AG09309 (cell line): ENCODE measurements at regions not wholly inside any gene's neighbourhood (a gene's known extent, or its start where the extent isn't known, plus 50 kb on each side); places are given as distances from the start of the nearest gene placed in this dataset.

Experiments used
- DNase-seq: peaks from one replicate; pipeline ENCODE4 v3.0.0-alpha.2; 2010; ENCODE audit warnings: low read depth
- H3K4me3 ChIP-seq: 2 replicates; pipeline ENCODE4 v1.5.1; 2011; ENCODE audit warnings: mild to moderate bottlenecking, low read depth, low read length, moderate library complexity; ENCODE audit not compliant: control insufficient read depth
- CTCF ChIP-seq: IDR thresholded peaks from 2 replicates; pipeline ENCODE4 v1.5.1; 2011; ENCODE audit warnings: mild to moderate bottlenecking, low read depth, low read length, inconsistent platforms; ENCODE audit not compliant: insufficient read depth, control insufficient read depth; ENCODE audit errors: missing control alignments

DNA sequence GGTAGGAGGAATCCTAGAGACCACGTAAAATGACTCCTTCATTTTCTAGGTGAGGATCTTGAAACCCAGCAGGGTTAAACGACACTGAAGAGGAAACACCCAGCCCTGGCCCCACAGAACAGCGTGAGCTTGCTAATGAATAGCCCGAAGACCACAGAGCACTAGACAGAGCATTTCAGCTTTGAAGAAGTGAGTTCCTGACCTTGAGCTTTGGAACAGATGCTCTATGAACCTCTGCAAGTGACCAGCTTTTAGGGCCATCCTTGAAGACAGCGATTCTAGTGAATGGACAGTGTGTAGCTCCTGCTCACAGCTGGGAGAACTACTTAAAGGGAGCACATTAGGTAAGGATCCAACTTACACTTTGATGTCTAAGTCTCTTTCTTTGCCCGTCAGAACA is 74.0 kb upstream of the FRMD1 start:
- H3K4me3 ChIP-seq = no peak overlapping the region
- no peak for TF ChIP-seq CTCF
- DNase-seq = no peak

DNA sequence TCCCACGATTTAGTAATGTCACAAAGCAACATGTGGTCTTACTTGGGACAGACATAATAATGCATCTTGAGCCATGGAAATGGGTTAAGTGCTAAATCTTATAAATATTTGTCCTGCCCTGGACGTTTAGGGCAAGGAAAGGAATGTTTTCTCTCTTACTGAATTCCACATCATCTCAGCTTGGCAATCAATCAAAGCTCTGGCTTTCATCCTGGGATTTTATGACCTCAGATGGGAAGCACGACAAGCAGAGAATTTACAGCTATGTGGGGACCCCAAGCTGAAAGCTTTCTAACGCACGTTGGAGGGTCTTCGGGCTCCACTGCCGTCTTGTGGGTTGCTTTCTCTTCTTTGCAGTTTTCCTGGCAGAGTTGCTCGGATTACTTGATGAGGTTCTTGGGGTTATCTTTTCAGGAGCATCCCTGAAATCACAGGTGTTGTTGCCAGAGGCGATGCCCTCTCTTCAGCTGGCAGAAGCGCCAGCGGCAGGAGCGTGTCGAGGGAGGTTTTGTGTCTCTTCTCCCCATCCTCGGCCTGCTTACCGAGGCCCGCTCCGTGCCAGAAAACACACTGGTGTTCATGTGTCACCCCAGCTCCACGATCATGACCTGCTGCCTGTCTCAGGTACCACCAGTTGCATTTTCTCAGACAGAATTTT is 73.4 kb upstream of the FRMD1 start:
- TF ChIP-seq CTCF = no peak
- no peak overlapping the region for H3K4me3 ChIP-seq
- DNase-seq = no peak

DNA sequence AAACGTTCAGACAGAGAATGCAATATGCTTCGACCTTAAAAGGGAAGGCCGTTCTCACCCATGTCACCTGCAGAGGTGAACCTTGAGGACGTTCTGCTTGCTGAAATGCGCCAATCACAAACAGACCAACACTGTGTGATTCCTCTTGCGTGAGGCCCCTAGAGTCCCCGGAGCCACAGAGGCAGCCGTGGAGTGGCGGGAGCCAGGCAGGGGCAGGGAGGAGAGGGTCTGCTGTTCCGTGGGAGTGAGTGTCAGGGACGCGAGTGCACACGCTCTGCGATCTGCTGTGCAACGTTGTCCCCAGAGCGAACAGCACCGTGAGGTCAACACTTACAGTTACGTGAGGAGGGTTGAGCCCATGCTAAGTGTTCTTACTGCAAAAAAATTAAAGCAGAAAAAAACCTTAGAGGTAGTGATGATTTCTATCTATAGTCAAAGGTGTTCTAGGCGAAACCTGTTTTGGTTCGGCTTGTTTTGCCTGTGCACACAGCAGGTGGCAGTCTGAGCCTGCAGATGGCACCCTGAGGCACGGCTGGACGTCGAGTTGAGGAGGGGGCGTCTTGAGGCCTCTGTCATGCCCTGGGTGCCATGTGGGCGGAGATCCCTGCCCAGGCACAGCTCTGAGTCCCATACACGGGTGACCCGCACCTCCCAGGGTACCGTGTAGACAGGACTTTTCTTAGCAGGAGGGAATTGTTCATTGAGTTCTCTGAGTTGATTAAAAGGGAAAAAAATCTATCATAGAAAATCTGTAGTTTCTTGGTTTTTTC is 71.7 kb upstream of the FRMD1 start:
- DNase-seq = no peak
- H3K4me3 ChIP-seq = no peak overlapping the region
- peak; percentile 59 for TF ChIP-seq CTCF

- no peak for TF ChIP-seq CTCF
- no peak for DNase-seq
- no peak overlapping the region for H3K4me3 ChIP-seq
Observed at GRCh38 chr6:168149015-168149414, 70.0 kb upstream of the FRMD1 start.

- no peak overlapping the region for H3K4me3 ChIP-seq
- no peak for DNase-seq
- no peak for TF ChIP-seq CTCF
Observed at GRCh38 chr6:168148231-168148849, 69.3 kb upstream of the FRMD1 start.

- no peak for DNase-seq
- no peak for TF ChIP-seq CTCF
- no peak overlapping the region for H3K4me3 ChIP-seq
Observed at GRCh38 chr6:168147205-168147738, 68.3 kb upstream of the FRMD1 start.
